Lung (tissue), 11 donors: ENCODE measurements at regions not wholly inside any gene's neighbourhood (a gene's known extent, or its start where the extent isn't known, plus 50 kb on each side); places are given as distances from the start of the nearest gene placed in this dataset.

Source experiments
- ATAC-seq: fragments of 200-7000 bp; cut with Tn5 transposase; one replicate; pipeline ENCODE4 v1.9.1; 2020; ENCODE audit warnings: moderate number of reproducible peaks; ENCODE audit not compliant: insufficient read depth, low FRiP score
- DNase-seq, 3 donors: peaks; one replicate each; pipeline ENCODE4 v3.0.0-alpha.2; 2013 to 2017
- H3K27ac ChIP-seq, 2 donors: one replicate each; pipeline ENCODE4 v1.5.1; 2013; ENCODE audit warnings: mild to moderate bottlenecking in 2 of 2, moderate library complexity in 2 of 2, control low read depth in 1 of 2, inconsistent platforms in 1 of 2, low read depth in 1 of 2, low read length in 1 of 2
- H3K27me3 ChIP-seq, 3 donors: one replicate each; pipeline ENCODE4 v1.5.1; 2013; ENCODE audit warnings: low read length in 2 of 3; ENCODE audit not compliant: control insufficient read depth in 3 of 3, insufficient read depth in 3 of 3
- H3K36me3 ChIP-seq, 4 donors: one replicate each; pipeline ENCODE4 v1.5.1; 2013; ENCODE audit warnings: low read length in 4 of 4, mild to moderate bottlenecking in 1 of 4, moderate library complexity in 1 of 4; ENCODE audit not compliant: control insufficient read depth in 4 of 4, insufficient read depth in 4 of 4
- H3K4me1 ChIP-seq, 5 donors: one replicate each; pipeline ENCODE4 v1.5.1; 2013; ENCODE audit warnings: low read length in 5 of 5, mild to moderate bottlenecking in 2 of 5, moderate library complexity in 1 of 5; ENCODE audit not compliant: control insufficient read depth in 5 of 5, insufficient read depth in 5 of 5
- H3K4me3 ChIP-seq: one replicate; pipeline ENCODE4 v1.5.1; 2013; ENCODE audit warnings: mild to moderate bottlenecking, control low read depth, moderate library complexity
- H3K9ac ChIP-seq, 2 donors: one replicate each; pipeline ENCODE4 v1.5.1; 2013; ENCODE audit warnings: low read length in 2 of 2, control low read depth in 1 of 2; ENCODE audit not compliant: insufficient read depth in 1 of 2
- H3K9me3 ChIP-seq, 4 donors: one replicate each; pipeline ENCODE4 v1.5.1; 2013; ENCODE audit warnings: low read length in 3 of 4, mild to moderate bottlenecking in 1 of 4, moderate library complexity in 1 of 4; ENCODE audit not compliant: control insufficient read depth in 4 of 4, insufficient read depth in 3 of 4
- WGBS, 2 donors: extraction: QIAGEN DNeasy Blood & Tissue Kit; methylation state at CpG; one replicate each; pipeline ENCODE4 v1.1.7; 2013; 5-methylcytosine and 5-hydroxymethylcytosine counted together
- TF ChIP-seq, protein P1 (sequence below): IDR thresholded peaks from 2 replicates; pipeline ENCODE4 v1.5.1; 2012; ENCODE audit warnings: mild to moderate bottlenecking; ENCODE audit errors: control extremely low read depth, extremely low read depth
- donor health status: control.
- donor health status: control.
- donor health status: Bipolar disorder and iron deficiency.
- donor health status: healthy.
- donor health status: DM: yes; HTN: yes; CAD: no.

DNA sequence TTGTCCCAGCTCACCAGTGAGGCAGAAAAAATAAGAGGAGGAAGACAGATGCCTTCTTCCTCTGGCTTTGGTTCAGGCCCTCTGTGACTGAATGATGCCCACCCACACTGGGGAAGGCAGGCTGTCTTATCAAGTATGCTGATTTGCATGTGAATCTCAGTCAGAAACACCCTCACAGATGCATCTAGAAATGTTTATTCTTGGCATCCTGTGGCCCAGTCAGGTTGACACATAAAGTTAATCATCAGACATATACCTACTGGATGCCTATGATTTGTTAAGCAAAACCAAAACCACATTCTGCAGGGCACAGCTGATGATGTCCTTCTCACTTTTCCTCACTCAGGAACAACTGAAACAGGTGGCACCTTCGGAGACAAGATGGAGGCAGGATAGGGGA lies 243.4 kb upstream of the KCNN2 start:
- Histone ChIP-seq H3K27ac (no peak overlapping the region), H3K9me3 (no peaks in the 10 kb centered on the region), H3K4me3 (no peak overlapping the region), H3K27me3 (no peaks in the 10 kb centered on the region), H3K4me1 (peaks cover 0 to 8% (median 0%) of the 10 kb centered on the region in 5 donors), H3K9ac (no peak overlapping the region), H3K36me3 (no peaks in the 10 kb centered on the region)
- ATAC-seq (no peak), DNase-seq (no peak)
- TF ChIP-seq, protein P1, sequence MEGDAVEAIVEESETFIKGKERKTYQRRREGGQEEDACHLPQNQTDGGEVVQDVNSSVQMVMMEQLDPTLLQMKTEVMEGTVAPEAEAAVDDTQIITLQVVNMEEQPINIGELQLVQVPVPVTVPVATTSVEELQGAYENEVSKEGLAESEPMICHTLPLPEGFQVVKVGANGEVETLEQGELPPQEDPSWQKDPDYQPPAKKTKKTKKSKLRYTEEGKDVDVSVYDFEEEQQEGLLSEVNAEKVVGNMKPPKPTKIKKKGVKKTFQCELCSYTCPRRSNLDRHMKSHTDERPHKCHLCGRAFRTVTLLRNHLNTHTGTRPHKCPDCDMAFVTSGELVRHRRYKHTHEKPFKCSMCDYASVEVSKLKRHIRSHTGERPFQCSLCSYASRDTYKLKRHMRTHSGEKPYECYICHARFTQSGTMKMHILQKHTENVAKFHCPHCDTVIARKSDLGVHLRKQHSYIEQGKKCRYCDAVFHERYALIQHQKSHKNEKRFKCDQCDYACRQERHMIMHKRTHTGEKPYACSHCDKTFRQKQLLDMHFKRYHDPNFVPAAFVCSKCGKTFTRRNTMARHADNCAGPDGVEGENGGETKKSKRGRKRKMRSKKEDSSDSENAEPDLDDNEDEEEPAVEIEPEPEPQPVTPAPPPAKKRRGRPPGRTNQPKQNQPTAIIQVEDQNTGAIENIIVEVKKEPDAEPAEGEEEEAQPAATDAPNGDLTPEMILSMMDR, result no peak
- 82 to 88% methylated on average over 1 of the region's 1 CpG for WGBS, 2 donors

DNA sequence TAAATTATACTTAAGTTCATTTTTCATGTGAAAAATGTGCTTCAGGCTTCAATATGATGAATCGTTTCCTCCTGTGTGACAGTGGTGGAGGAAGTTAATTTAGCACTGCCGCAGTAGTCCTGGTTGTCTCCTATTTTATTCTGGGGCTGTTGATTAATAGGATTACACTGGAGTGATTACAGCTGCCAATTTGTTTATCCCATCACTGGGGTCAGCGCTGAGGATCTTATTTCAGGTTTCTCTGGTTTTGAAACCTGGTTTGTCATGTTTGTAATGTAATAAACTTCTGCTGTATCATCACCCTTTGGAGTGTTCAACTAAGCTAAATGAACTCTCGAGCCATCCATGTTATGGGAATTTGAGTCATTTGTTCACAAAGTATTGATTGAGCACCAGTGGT lies 241.7 kb upstream of the KCNN2 start:
- Histone ChIP-seq H3K9ac (no peak overlapping the region), H3K4me1 (peaks cover 0 to 5% (median 0%) of the 10 kb centered on the region in 5 donors), H3K27ac (no peak overlapping the region), H3K27me3 (no peaks in the 10 kb centered on the region), H3K4me3 (no peak overlapping the region), H3K36me3 (no peaks in the 10 kb centered on the region), H3K9me3 (no peaks in the 10 kb centered on the region)
- TF ChIP-seq, protein P1, result no peak
- ATAC-seq, result no peak
- WGBS, 2 donors, result 64% methylated on average over 4 of the region's 4 CpGs
- DNase-seq, result no peak

DNA sequence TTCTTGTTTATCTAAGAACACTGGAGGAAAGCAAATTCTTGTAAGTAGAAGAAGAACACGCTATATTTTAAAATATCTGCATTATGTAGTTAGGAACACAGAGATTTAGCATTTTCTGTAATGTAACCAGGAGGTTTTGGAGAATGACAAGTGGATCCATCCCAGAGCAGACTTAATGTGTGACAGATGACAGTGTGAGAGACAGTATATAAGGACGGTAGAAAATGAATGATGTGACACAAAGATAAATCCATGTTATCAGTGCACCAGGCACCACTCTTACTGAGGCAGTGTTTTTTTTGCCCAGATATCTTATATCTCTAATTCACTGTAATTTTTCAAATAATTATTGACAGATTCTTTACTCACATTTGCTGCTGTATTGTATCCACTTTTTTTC lies 239.0 kb upstream of the KCNN2 start:
- TF ChIP-seq, protein P1, result no peak
- no peak for ATAC-seq
- WGBS, 2 donors, result 72 to 75% methylated on average over 2 of the region's 2 CpGs

DNA sequence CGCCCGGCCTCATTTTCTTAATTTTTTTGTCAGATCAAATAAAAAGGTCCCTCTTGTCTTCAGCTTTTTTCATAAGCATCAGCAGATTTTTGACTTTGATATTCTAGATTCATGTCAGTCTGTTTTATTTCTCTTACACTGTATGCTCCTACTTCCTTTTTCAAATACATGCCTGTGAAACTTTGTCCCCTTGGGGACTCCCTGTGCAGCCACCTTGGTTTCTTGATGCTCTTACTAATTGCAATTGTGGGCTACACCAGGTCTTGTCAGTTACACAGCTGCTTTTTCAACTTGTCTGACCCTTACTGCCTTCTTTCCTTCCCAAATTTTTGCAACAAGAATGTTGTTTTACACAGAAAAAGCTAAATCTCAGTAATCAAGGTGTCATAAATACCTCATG lies 238.2 kb upstream of the KCNN2 start:
- Histone ChIP-seq H3K9me3 (no peaks in the 10 kb centered on the region), H3K27ac (no peak overlapping the region), H3K4me3 (no peak overlapping the region), H3K36me3 (no peaks in the 10 kb centered on the region), H3K9ac (no peak overlapping the region), H3K4me1 (no peaks in the 10 kb centered on the region), H3K27me3 (no peaks in the 10 kb centered on the region)
- 95 to 100% methylated on average over 2 of the region's 2 CpGs for WGBS, 2 donors
- ATAC-seq (no peak), DNase-seq (no peak)
- TF ChIP-seq, protein P1, result no peak

More for the DNA sequence above, 239.0 kb upstream of the KCNN2 start:
- DNase-seq, result no peak
- H3K27me3 ChIP-seq, result no peaks in the 10 kb centered on the region
- H3K4me3 ChIP-seq, result no peak overlapping the region
- H3K9ac ChIP-seq, result no peak overlapping the region
- no peaks in the 10 kb centered on the region for H3K4me1 ChIP-seq
- H3K27ac ChIP-seq, result no peak overlapping the region
- no peaks in the 10 kb centered on the region for H3K36me3 ChIP-seq
- H3K9me3 ChIP-seq, result no peaks in the 10 kb centered on the region
